GM18858 (cell line): ENCODE measurements at regions not wholly inside any gene's neighbourhood (a gene's known extent, or its start where the extent isn't known, plus 50 kb on each side); places are given as distances from the start of the nearest gene placed in this dataset.

Experiments used
- ATAC-seq: cut with Tn5 transposase; IDR thresholded peaks from one replicate; pipeline ENCODE4 v1.9.1; 2021; ENCODE audit not compliant: unreplicated experiment

- ATAC-seq = no peak
Measured at GRCh38 chr6:8733879-8734278, 298.5 kb upstream of the SLC35B3 start.

DNA sequence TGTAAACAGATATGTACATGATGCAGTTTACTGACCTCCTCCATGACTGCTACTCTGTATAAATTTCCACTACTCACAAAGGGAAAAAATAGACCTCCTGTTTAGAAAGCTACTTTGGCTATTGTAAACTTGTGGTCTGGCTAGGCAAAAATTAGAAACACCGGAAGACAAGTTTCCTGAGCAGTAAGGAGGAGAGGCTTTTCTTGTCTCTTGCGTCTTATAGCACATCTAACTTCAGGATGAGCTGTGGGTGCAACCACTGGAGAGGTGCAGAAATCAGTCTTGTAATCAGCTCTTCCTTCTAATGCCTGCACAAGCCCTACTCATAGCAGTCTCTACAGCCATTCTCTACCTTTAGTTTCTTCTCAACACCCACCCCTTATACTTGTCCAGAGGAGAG lies 296.5 kb upstream of the SLC35B3 start:
- ATAC-seq = peak; percentile 49

DNA sequence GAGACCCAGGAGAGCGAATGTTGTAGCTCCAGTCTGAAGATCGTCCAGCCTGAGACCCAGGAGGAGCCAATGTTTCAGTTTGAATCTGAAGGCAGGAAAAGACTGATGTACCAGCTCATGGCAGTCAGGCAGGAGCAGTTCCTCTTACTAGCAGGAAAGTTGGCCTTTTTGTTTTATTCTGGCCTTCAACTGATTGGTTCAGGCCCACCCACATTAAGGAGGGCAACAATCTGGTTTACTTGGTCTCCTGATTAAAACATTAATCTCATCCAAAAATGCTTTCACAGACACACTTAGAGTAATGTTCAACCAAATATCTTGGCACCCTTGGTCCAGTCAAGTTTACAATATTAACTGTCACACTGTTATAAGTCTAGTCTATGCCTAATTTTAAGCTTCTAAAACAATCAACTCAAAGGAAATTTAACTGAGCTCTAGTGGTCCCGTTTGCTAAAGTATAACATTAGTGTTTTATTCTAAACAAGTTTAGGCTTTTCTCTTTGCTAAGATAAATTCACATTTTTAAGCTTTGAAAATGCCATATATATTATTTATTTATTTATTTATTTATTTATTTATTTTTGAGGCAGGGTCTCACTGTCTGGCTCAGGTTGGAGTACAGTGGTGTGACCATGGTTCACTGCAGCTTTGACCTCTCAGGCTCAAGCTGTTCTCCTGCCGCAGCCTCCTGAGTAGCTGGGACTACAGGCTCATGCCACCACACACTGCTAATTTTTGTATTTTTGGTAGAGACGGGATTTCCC lies 275.5 kb upstream of the SLC35B3 start:
- ATAC-seq = no peak

- ATAC-seq = no peak
Measured at GRCh38 chr6:8707956-8708772, 272.8 kb upstream of the SLC35B3 start.

GRCh38 chr6:8707369-8707768 lies 272.0 kb upstream of the SLC35B3 start:
- no peak for ATAC-seq

GRCh38 chr6:8705435-8706020 lies 270.2 kb upstream of the SLC35B3 start:
- no peak for ATAC-seq

DNA sequence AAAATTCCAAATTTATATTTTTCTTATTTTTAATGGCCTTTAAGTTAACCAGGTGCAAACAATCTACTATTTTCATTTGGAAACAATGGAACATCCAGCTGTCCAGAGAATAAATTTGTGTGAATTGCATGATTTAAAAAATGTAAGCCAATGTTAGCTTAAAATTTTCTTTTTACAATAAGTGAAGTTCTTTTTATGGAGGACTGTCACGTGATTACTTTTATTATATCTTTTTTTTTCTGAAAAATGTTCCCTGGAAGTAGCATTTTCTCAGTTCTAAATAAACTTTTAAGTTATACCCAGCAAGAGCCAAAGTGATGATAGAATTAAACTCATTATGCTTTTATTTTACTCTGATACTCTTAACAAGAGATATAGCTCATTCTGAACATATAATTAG lies 267.7 kb upstream of the SLC35B3 start:
- ATAC-seq = no peak

GRCh38 chr6:8688821-8689220 lies 253.5 kb upstream of the SLC35B3 start:
- ATAC-seq = no peak

DNA sequence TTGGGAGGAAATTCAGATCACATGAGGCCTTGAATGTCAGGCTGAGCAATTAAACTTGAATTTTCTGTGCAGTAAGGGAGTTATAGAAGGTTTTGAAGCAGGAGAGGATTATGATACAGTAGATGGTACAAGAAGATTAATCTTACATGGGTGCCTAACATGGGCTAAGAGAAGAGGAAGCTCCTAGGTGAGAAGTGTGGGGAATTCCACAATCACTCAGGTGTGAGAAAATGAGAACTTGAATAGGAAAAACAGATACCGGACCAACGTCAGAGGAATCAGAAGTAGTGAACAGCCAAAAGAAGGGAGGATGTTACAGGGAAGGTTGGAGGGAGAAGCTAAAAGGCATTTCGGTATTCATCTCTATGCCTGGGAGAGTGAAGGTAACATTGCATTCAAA lies 250.7 kb upstream of the SLC35B3 start:
- ATAC-seq = no peak

DNA sequence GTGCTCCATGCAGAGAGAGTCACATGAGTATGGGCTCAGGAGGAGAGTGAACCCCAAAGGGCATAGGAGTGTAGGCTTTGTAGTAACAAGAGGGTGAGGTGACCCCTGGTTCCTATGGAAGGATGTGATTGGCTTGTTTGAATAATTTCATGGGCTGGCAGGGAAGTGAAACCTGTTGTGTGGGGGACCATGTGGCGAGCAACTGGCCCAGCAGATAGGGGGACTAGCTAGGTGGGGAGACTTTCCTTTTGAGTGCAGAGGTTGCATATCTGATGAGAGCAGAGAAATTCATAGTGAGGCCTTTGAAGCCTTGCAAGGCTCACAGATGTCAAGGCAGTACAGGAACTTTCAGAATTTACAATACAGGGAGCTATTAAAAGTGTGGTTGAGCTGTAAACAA lies 247.9 kb upstream of the SLC35B3 start:
- ATAC-seq = no peak

DNA sequence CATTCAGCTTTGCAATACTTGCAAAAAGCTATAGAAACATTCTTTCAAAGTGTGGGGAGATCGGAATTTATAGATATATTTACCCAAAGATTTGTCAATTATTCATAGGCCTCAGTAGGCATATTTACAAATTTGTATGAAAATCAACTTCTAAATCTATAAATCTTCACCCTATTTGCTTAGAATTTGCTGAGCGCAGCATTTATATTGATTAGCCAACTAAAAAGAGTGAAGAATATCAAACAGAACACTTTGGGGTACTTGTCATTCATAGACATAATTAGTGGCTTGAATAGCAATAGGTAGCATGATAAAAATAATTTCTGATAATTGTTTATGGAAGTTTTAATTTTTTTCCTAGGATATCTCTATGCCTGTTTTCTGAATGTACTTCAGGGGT lies 244.5 kb upstream of the SLC35B3 start:
- ATAC-seq = no peak

DNA sequence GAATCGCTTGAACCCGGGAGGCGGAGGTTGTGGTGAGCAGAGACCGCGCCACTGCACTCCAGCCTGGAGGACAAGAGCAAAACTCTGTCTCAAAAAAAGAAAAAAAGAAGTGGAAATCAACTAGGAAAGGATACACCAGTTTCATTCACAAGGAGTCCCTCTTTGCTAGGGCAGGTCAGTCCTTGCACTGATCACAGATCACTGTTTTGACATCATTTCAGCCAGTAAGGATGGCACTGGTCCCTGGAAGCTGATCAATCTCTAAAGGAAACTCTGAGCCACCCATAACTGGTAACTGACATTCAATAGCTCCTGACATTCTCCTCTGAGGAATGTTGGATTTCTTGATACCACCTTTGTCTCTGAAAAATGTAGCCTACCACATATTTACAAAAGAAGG lies 243.1 kb upstream of the SLC35B3 start:
- no peak for ATAC-seq

DNA sequence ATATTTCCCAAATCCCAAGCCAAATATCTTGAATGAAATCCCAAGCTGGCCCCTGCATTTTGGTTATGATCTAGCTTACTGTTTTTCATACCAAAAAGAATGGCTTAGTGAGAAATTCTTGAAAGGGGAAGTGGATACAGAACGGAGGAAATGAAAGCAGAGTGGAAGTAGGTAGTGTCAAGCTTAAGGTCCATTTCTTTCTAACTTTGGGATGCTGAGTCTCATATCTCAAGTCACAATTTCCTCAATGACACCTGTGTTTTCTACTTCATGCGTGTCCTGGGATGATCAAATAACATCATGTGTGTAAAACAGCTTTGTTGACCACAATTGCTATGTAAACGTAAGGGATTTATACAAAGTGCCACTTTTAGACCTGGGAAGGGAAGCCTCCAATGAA lies 238.8 kb upstream of the SLC35B3 start:
- no peak for ATAC-seq

GRCh38 chr6:8672882-8673281 lies 237.5 kb upstream of the SLC35B3 start:
- no peak for ATAC-seq

DNA sequence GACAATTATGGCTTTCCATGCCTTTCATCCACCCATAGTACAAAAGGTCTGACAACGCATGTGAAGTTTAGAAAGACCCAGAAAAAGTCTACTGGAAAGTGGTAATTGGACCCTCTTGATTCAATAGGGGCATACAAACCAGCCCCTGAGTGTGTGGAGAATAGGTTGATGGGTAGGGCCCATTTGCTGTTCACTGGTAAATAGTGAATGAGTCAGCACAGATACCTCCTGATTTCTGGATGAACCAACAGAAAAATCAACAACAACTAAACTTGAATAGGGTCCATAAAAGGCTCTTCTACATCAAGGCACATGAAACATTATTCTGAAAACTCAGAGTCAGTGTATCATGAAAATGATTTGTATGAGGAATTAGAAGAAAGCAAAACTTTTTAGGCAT lies 235.4 kb upstream of the SLC35B3 start:
- ATAC-seq = no peak

GRCh38 chr6:8664700-8665099 lies 229.4 kb upstream of the SLC35B3 start:
- ATAC-seq = no peak

- ATAC-seq = no peak
Measured at GRCh38 chr6:8664070-8664469, 228.7 kb upstream of the SLC35B3 start.

GRCh38 chr6:8659404-8660189 lies 224.3 kb upstream of the SLC35B3 start:
- no peak for ATAC-seq

- no peak for ATAC-seq
Measured at GRCh38 chr6:8658416-8658815, 223.1 kb upstream of the SLC35B3 start.

DNA sequence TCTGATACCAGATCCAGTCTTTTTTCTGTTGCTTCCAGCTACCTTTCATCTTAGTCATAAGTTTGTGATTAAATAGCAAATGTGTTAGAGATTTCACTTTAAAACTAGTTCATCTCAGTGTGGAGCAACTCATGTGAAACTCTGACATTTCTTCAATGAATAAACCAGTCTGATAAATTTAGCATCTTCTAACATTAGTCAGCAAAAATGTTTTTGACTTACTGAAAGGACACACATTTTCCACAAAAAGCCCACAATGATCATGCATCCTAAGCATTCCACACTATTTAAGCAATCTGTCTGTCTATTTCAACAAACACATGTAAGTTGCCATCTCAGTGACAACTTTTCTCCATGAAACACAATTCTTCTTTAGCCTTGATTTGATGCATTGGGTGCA lies 222.2 kb upstream of the SLC35B3 start:
- no peak for ATAC-seq
